Activated CD4-positive, alpha-beta T cell treated with anti-CD3 and anti-CD28 coated beads, Interleukin-2, amount 50 U/mL, for 4 hours (primary cell): ENCODE measurements at regions not wholly inside any gene's neighbourhood (a gene's known extent, or its start where the extent isn't known, plus 50 kb on each side); places are given as distances from the start of the nearest gene placed in this dataset.
"Not testable (repeated sequence)": the region's sequence is repeated elsewhere in the genome, so short reads cannot be mapped to it uniquely, and the experiment has no call there.

Experiments
- DNase-seq, 2 experiments: peaks; one replicate each; pipeline ENCODE4 v3.0.0-alpha.2; 2020

DNA sequence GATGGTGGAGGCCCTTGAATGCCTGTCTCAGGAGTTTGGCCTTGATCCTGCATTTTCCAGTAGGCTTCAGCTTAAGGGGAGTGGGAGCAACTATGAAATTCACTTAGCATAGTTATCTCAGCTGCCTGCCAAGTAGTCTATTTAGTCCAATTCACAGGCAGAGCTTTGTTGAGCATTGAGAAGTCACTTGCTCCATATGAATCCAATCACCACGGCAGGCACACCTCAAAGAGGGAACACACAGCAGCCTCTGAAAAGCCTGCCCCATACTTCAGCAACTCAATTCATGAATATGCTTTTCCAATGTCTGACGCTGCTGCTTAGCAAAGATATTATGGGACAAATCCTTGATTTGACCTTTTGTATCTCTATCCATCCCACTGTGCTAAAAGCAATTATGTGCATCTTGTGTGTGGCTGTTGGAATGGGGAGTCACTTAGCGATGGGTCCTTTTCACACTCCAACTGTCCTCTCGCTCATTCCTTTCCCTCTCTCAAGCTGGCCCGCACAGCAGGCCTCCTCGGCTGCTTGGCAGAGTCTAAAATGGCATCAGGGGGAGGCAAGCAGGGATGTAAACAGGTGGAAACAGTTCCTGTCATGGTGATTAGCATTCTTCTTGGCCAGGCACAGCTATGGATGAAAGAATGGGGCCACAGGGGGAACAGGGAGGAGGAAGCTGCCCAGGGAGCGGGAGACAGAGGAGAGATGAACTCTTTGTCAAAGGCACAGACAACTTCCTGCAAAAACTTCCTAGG, 56.0 kb upstream of the LRPPRC start:
- no peak for DNase-seq

DNA sequence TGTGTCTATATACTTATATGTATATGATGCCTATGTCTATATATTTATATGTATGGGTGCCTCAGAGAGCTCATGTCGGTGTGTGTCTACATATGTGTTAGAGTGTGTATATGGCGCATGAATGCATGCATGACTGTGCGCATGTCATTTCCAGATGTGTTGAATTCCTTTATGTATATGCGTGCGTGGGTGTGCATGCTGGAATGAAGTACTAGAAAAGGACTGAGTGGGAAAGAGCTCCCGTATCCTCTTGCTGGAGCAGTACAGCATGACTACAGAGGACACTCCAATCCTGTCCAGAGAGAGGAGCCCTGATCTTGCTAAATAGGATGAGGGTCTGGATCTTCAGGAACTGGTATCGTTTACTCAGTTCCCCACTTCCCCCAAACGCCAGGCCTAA, 56.8 kb upstream of the LRPPRC start:
- no peak for DNase-seq

DNA sequence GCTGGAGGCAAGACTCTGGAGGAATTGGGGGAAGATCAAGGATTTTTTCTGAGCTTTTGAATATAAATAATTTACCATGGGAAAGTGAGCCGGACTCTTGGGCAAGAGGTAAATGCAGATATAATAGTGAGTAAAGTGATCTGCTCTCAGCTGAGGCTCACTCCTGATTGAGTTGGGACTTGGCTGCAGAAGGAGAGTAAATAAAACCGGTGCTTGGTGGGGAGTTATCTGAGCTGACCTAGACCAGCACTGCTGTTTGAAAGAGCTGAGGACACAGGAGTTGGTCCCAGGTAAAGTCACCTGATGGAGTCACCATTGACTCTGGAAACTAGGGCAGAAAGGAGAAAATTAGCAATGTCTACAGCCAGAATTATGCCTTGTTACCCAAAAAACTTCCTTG, 57.3 kb upstream of the LRPPRC start:
- no peak for DNase-seq

DNA sequence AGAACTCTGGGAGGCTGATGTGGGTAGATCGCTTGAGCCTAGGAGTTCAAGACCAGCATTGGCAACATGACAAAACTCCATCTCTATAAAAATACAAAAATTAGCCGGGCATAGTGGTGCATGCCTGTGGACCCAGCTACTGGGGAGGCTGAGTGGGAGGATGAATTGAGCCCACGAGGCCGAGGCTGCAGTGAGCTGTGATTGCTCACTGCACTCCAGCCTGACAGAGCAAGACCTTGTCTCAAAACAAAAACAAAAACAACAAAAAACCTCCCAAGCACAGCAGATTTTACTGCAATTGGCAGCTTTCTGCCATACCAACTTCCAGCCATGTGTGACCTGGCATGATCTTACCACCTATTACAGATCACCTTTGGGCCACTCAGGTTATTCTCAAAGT, 57.7 kb upstream of the LRPPRC start:
- no peak for DNase-seq

DNA sequence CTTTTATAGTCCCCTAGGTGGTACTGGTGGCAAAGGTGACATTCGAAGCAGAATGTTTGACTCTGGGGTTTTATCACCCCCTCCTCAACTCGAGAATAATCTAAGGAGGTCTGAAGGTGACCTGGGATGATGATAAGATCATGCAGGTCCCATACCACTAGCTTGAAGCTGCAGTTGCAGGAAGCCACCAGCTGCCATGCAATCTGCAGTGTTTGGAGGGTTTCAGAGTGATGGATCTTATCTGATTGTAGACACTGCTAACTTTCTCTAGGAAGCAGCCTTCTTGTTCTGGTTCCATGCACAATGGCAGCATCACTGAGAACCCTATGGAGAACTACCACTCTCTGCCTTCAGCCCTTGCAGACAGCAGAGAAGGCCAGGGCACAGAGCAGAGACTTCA, 59.4 kb upstream of the LRPPRC start:
- no peak for DNase-seq

DNA sequence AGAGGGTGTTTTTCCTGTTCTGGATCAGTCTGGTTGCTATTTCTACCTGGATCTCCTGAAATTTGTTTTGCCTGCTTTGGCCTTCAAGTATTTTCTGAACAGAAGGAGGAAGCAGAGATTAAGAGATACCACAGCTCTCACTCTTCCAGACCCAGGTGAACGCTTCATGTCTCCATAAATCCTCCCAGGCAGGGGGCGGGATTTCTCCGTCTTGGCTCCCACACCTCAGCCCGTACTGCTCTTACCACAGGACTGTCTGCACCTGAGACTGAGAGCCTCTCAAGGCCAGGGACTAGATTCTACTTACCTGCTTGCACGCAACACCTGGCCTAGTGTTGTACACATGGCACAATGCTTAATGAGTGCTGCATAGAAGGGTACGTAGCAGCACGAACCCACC, 59.9 kb upstream of the LRPPRC start:
- no peak for DNase-seq

DNA sequence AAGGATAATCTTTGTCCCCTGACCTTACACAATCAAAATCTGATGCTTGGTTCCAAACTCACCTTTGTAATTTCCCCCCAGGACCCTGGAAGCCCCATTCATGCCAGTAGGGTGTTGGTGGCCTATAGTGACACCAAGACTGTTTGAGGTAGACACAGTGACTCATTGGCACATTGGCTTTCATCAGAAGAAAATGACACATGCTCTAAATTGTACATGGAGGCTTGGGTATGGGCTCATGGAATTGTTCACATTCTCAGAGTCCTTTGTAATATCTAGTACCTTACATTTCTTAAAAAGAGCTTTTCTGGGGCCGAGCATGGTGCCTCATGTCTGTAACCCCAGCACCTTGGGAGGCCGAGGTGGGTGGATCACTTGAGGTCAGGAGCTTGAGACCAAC, 61.2 kb upstream of the LRPPRC start:
- no peak for DNase-seq

DNA sequence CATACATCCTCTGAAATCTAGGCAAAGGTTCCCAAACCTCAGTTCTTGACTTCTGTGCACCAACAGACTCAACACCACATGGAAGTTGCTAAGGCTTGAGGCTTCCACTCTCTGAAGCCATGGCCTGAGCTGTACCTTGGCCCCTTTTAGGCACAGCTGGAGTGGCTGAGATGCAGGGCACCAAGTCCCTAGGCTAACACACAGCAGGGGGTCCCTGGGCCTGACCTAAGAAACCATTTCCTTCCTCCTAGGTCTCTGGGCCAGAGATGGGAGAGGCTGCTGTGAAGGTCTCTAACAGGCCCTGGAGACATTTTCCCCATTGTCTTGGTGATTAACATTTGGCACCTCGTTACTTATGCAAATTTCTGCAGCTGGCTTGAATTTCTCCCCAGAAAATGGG, 64.5 kb upstream of the LRPPRC start:
- not testable (repeated sequence) for DNase-seq

DNA sequence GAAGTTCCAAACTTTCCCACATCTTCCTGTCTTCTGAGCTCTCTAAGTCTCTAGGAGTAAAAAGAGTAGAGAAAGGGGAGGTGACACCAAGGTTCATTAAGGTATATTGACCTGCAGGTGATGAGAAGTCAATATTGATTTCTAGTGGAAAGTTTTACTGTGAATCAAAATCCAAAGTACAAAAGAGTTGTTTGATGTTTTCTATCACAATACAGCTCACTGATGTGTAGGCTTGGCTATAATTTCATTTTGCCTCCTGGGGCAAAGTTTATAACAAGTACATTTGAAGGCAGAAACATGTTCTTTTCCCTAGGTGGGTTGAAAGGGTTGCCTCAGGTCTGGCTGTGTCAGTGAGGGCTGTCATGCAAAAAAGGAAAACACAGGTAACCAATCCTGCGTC, 65.2 kb upstream of the LRPPRC start:
- DNase-seq = no peak

DNA sequence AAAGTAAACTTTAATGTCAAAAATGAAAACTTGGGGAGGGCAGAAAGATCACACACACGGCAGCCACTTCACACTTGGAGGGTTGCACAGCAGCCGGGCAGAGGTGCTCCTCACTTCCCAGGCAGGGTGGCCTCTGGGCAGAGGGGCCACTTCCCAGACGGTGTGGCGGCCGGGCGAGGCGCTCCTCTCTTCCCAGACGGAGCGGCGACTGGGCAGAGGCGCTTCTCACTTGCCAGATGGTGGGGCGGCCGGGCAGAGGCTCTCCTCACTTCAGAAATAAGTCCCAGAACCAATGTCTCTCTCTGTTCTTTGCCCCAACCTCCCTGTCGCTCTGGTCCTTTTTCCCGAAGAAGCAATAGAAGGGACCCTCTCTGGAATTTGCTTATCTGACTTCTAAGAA, 65.7 kb upstream of the LRPPRC start:
- DNase-seq = no peak

DNA sequence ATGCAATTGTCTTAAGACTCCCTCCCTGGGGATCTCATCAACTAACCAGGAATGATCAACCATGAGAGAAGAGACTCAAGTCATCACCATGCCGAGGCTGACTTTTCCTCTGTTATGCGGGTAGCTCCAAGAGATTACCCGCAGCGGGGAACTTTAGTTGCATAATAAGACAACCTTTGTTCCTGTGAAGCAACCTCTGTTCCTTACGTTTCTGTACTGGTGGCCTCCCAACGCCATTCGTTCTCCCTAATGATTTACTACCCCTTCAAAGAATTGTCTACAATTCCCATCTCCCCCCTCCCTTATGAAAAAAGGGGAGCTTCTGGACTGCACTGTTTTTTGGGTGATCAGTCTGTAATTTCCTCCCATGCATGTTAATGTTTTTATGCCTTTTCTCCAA, 66.1 kb upstream of the LRPPRC start:
- no peak for DNase-seq

DNA sequence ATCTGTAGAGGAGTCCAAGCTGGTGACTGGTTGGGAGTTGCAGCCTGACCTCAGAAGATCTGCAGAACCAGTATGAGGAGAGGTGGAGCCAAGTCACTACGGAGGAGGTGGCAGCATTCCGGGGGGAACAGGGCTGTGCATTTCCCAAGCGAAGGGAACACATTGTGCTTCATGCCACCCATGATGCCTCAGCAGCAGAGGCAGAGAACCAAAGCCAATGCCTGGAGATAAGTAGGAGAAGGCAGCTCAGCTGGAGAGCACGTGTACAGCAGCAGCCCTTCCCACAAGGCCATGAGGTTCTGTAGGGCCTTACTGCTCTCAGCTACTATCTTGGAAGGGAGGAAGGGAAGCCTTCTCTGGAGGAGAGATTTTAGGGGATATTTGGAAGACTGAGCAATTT, 67.2 kb upstream of the LRPPRC start:
- DNase-seq = no peak

DNA sequence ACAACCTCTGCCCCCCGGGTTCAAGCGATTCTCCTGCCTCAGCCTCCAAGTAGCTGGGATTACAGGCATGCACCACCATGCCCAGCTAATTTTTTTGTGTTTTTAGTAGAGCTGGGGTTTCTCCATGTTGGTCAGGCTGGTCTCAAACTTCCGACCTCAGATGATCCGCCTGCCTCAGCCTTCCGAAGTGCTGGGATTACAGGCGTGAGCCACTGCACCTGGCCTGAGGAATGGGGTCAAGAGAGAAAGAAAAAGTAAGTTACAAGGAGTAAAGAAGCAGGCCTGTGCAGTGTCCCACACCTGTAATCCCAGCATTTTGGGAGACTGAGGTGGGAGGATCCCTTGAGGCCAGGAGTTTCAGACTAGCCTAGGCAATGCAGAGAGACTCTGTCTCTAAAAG, 68.5 kb upstream of the LRPPRC start:
- not testable (repeated sequence) for DNase-seq

DNA sequence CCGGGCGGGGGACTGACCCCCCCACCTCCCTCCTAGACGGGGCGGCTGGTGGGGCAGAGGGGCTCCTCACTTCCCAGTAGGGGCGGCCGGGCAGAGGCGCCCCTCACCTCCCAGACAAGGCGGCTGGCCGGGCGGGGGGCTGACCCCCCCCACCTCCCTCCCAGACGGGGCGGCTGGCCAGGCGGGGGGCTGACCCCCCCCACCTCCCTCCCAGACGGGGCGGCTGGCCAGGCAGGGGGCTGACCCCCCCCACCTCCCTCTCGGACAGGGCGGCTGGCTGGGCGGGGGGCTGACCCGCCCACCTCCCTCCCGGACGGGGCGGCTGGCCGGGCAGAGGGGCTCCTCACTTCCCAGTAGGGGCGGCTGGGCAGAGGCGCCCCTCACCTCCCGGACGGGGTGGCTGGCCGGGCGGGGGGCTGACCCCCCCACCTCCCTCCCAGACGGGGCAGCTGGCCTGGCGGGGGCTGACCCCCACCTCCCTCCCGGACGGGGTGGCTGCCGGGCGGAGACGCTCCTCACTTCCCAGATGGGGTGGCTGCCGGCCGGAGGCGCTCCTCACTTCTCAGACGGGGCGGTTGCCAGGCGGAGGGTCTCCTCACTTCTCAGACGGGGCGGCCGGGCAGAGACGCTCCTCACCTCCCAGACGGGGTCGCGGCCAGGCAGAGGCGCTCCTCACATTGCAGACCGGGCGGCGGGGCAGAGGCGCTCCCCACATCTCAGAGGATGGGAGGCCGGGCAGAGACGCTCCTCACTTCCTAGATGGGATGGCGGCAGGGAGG, 71.4 kb upstream of the LRPPRC start:
- not testable (repeated sequence) for DNase-seq

DNA sequence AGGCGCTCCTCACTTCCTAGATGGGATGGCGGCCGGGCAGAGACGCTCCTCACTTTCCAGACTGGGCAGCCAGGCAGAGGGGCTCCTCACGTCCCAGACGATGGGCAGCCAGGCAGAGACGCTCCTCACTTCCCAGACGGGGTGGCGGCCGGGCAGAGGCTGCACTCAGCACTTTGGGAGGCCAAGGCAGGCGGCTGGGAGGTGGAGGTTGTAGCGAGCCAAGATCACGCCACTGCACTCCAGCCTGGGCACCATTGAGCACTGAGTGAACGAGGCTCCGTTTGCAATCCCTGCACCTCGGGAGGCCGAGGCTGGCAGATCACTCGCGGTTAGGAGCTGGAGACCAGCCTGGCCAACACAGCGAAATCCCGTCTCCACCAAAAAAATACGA, 72.0 kb upstream of the LRPPRC start:
- DNase-seq = not testable (repeated sequence)

DNA sequence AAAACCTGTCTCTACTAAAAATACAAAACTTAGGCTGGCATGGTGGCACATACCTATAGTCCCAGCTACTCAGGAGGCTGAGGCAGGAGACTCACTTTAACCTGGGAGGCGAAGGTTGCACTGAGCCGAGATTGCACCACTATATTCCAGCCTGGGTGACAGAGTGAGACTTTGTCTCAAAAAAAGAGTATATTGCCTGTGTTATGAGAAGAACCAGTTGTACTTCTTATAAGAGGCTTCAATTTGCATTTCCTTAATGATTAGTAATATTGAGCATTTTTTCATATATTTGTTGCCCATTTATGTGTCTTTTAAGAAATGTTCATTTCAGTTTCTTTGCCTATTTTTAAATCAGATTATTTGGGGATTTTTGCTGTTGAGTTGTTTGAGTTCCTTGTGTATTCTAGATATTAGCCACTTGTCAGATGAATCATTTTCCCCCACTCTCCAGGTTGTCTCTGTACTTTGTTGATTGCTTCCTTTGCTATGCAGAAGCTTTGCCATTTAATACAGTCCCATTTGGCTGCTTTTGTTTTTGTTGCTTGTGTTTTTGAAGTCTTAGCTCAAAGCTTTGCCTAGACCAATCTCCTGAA, 75.8 kb upstream of the LRPPRC start:
- no peak for DNase-seq

DNA sequence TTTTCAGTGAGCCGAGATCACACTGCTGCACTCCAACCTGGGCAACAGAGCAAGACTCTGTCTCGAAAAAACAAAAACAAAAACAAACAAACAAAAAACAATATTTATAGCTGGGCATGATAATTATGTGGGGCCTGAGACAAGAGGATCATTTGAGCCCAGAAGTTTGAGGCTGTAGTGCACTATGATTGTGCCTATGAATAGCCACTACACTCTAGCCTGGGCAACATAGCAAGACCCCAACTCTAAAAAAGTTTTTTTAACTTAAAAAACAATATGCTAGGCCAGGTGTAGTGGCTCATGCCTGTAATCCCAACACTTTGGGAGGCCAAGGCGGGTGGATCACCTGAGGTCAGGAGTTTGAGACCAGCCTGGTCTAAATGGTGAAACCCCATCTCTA, 77.9 kb upstream of the LRPPRC start:
- DNase-seq = not testable (repeated sequence)

DNA sequence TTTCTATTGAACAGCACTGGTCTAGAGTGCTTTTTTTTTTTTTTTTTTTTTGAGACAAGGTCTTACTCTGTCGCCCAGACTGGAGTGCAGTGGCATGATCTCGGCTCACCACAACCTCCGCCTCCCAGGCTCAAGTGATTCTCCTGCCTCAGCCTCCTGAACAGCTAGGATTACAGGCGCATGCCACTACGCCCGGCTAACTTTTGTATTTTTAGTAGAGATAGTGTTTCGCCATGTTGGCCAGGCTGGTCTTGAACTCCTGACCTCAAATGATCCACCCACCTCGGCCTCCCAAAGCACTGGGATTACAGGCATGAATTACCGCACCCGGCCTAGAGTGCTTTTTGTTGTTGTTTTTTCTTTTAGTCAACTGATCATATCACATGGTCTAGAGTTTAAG, 79.0 kb upstream of the LRPPRC start:
- DNase-seq = not testable (repeated sequence)

DNA sequence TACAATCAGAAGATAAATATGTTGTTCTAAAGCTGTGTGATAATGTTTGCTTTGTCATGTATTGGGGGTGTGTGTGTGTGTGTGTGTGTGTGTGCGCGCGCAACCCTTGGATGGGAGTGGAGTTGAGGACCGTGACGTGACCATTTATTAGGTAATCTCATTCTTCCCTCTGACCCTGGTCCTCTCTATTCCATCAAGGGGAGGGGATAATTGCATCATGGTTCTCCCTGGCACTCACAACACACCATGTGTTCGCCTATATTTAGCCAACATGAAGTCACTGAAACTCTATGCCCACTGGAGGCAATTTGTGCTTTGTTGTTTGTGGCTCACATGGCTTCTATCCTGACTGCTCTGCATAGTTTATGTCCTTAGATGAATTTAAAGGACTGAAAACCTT, 79.8 kb upstream of the LRPPRC start:
- DNase-seq = no peak

DNA sequence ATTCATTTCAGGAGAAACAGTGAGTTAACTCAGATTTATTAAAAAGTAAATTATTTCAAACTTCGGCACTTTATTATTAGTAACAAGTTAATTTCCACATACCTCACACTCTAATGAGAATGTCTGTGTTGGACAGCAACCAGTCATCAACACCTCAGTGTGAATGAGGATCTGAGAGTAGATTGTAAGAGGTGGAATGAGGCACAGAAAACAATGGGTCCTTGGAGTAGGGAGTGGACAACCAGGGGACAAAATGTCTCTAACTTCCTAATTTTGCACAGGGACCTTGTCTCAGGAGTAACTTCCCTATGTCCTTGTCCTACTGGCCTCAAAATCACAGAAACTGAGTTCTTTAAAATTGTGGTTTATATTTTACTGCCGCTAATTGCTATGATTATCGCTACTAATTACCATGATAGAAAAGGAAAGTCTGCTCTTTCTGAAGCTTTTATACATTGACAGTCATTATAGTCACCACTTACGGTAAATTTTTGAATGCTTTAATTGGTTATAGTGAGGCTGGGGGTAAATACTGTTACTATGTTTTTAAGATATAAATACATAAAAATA, 82.2 kb upstream of the LRPPRC start:
- no peak for DNase-seq

DNA sequence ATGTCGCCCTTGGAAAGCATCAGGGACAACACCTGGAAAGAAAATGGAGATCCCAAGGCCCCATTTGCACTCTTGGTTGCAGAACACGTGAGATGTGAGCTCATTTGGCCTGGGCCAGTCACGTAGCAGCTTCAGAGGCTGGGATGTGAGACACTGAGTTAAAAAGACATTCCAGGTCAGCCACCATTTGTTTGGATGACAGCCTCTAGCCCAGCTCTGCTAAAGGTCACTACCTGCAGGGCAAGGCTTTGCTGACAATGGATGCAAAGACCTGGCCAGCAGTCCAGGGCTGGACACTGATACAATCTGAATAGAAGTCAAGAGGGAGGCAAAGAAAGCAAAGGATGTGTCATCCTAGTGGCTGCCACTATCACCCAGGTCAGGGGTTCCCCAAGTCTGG, 83.9 kb upstream of the LRPPRC start:
- DNase-seq = no peak

DNA sequence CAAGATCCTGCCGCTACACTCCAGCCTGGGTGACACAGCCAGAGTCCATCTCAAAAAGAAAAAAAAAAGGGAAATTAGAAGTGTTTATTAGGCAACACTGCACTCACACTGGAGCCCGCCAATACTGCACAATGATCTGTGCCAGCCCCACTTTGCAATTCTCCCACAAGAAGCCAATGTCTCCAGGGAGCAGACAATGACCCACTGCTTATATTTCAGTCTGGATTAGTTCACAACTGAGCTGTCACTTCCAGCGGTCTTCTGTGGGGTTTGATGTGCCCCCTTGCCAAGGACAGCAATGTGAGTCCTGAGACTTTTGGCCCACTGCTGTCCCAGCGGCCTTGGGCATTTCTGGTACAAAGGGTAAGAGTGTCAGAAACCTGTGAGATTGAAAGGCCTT, 85.6 kb upstream of the PPM1B start:
- DNase-seq = no peak

DNA sequence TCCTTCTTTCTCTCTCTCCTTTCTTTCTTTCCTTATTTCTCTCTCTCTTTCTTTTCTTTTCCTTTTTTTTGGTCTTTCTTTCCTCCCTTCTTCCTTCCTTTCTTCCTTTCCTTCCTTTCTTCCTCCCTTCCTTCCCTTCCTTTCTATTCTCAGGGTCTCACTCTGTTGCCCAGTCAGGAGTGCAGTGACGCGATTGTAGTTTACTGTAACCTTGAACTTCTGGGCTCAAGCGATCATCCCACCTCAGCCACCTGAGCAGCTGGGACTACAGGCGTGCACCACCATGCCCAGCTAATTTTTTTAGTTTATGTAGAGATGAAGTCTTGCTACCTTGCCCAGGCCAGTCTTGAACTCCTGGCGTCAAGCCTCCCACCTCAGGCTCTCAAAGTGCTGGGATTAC, 83.8 kb upstream of the PPM1B start:
- no peak for DNase-seq

DNA sequence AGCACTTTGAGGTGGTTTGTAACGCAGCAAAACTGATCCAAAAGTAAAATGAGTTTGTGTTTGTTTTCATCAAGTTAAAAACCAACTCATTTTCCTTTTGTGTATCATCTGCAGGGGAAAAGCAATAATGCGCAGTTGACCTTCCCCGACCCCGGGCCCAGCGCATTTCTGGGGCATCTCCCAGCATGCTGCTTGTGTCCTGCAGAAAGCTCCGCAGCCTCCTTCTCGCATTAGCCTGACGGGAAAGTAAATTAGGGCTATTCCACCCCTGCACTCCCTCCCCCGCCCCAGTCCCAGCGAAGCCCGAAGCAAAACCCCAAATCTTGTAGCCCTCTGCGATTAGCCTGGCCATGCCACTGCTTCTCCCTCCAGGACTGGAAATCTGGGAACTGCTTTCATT, 82.0 kb upstream of the PPM1B start:
- no peak for DNase-seq
